BLaER1 (cell line): ENCODE measurements at regions not wholly inside any gene's neighbourhood (a gene's known extent, or its start where the extent isn't known, plus 50 kb on each side); places are given as distances from the start of the nearest gene placed in this dataset.

ENCODE experiments used
- H3K27ac ChIP-seq: shearing (Covaris generic); formaldehyde crosslinking; 2 replicates; pipeline ENCODE4 v1.8.1; 2022
- H3K27me3 ChIP-seq: shearing (Covaris generic); formaldehyde crosslinking; 2 replicates; pipeline ENCODE4 v1.8.1; 2022
- H3K36me3 ChIP-seq: shearing (Covaris generic); formaldehyde crosslinking; 2 replicates; pipeline ENCODE4 v1.8.1; 2022
- H3K4me1 ChIP-seq: shearing (Covaris generic); formaldehyde crosslinking; 2 replicates; pipeline ENCODE4 v1.8.1; 2022
- H3K4me2 ChIP-seq: shearing (Covaris generic); formaldehyde crosslinking; 2 replicates; pipeline ENCODE4 v1.8.1; 2022
- H3K4me3 ChIP-seq: shearing (Covaris generic); formaldehyde crosslinking; 2 replicates; pipeline ENCODE4 v1.8.1; 2022
- H3K9ac ChIP-seq: shearing (Covaris generic); formaldehyde crosslinking; 2 replicates; pipeline ENCODE4 v1.8.1; 2022
- H3K9me3 ChIP-seq: shearing (Covaris generic); formaldehyde crosslinking; 2 replicates; pipeline ENCODE4 v1.8.1; 2022
- H4K20me1 ChIP-seq: shearing (Covaris generic); formaldehyde crosslinking; 2 replicates; pipeline ENCODE4 v1.8.1; 2022
- Cebpa-rat ChIP-seq: shearing (Covaris generic); IDR thresholded peaks from 2 replicates; pipeline ENCODE4 v1.8.1; 2022

DNA sequence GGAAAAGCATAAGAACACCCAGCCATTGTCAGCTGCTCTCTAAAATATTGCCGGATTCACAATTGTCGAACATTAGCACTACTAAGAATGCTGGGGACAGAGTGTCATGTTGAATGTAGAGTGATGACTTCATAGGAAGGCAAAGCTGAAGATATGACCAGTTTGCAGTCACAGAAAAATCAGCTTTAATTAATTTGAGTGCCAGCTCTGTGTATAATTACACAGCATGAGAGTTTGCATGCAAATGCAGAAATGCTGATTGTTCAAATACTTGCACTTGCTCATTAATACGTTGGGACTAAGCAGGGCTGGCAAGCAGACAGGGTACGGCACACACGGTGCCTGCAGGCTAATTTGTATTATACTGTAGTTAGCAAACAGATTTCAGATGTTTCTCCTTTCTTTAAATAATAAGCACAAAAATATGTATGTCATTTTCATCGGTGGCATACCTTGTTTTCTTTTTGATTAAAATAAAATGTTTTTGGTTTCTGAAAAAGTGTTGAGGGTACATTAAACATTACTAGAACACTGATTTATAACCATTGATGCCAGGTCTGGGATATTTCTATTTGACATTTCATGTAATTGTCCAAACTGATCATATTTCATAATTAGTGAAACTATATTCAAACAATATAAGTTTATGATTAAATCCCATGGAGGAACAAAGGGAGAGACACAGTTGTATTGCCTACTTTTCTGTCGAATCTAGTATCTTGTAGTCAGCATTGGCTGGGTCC lies 99.8 kb upstream of the ADGRL2 start:
- H4K20me1 ChIP-seq, result no peaks in the 10 kb centered on the region
- no peaks in the 10 kb centered on the region for H3K9me3 ChIP-seq
- no peak overlapping the region for H3K9ac ChIP-seq
- no peak overlapping the region for H3K4me3 ChIP-seq
- peaks cover 8% of the 10 kb centered on the region for H3K4me1 ChIP-seq
- H3K27ac ChIP-seq, result no peak overlapping the region
- H3K4me2 ChIP-seq, result no peak overlapping the region
- H3K27me3 ChIP-seq, result no peaks in the 10 kb centered on the region
- TF ChIP-seq Cebpa-rat, result no peak
- no peaks in the 10 kb centered on the region for H3K36me3 ChIP-seq

- TF ChIP-seq Cebpa-rat, result no peak
- H3K27me3 ChIP-seq, result no peaks in the 10 kb centered on the region
- peaks cover 8% of the 10 kb centered on the region for H3K4me1 ChIP-seq
- H3K27ac ChIP-seq, result no peak overlapping the region
- H3K4me2 ChIP-seq, result no peak overlapping the region
- no peak overlapping the region for H3K9ac ChIP-seq
- H3K4me3 ChIP-seq, result no peak overlapping the region
- no peaks in the 10 kb centered on the region for H3K9me3 ChIP-seq
- no peaks in the 10 kb centered on the region for H3K36me3 ChIP-seq
- no peaks in the 10 kb centered on the region for H4K20me1 ChIP-seq
These were observed 101.5 kb upstream of the ADGRL2 start for GRCh38 chr1:81699234-81699633.

GRCh38 chr1:81695741-81696140 lies 105.0 kb upstream of the ADGRL2 start:
- no peak for TF ChIP-seq Cebpa-rat
- Histone ChIP-seq H3K9me3 (no peaks in the 10 kb centered on the region), H3K36me3 (no peaks in the 10 kb centered on the region), H3K9ac (no peak overlapping the region), H3K27ac (no peak overlapping the region), H4K20me1 (no peaks in the 10 kb centered on the region), H3K4me3 (no peak overlapping the region), H3K4me2 (no peak overlapping the region), H3K27me3 (no peaks in the 10 kb centered on the region), H3K4me1 (no peaks in the 10 kb centered on the region)

GRCh38 chr1:81693316-81693715 lies 107.4 kb upstream of the ADGRL2 start:
- Histone ChIP-seq H3K4me1 (no peaks in the 10 kb centered on the region), H3K36me3 (no peaks in the 10 kb centered on the region), H3K9me3 (no peaks in the 10 kb centered on the region), H3K27me3 (no peaks in the 10 kb centered on the region), H3K27ac (no peak overlapping the region), H4K20me1 (no peaks in the 10 kb centered on the region), H3K4me3 (no peak overlapping the region), H3K9ac (no peak overlapping the region), H3K4me2 (no peak overlapping the region)
- TF ChIP-seq Cebpa-rat, result no peak

- H3K4me2 ChIP-seq, result no peak overlapping the region
- H3K36me3 ChIP-seq, result no peaks in the 10 kb centered on the region
- H3K27ac ChIP-seq, result no peak overlapping the region
- H3K9me3 ChIP-seq, result no peaks in the 10 kb centered on the region
- H4K20me1 ChIP-seq, result no peaks in the 10 kb centered on the region
- H3K9ac ChIP-seq, result no peak overlapping the region
- H3K4me3 ChIP-seq, result no peak overlapping the region
- H3K27me3 ChIP-seq, result no peaks in the 10 kb centered on the region
- no peak for TF ChIP-seq Cebpa-rat
- H3K4me1 ChIP-seq, result no peaks in the 10 kb centered on the region
These were observed 109.9 kb upstream of the ADGRL2 start for GRCh38 chr1:81690676-81691453.

GRCh38 chr1:81689531-81689941 lies 111.2 kb upstream of the ADGRL2 start:
- Histone ChIP-seq H4K20me1 (no peaks in the 10 kb centered on the region), H3K9me3 (no peaks in the 10 kb centered on the region), H3K27me3 (no peaks in the 10 kb centered on the region), H3K4me1 (no peaks in the 10 kb centered on the region), H3K4me2 (no peak overlapping the region), H3K9ac (no peak overlapping the region), H3K27ac (no peak overlapping the region), H3K4me3 (no peak overlapping the region), H3K36me3 (no peaks in the 10 kb centered on the region)
- TF ChIP-seq Cebpa-rat, result no peak

DNA sequence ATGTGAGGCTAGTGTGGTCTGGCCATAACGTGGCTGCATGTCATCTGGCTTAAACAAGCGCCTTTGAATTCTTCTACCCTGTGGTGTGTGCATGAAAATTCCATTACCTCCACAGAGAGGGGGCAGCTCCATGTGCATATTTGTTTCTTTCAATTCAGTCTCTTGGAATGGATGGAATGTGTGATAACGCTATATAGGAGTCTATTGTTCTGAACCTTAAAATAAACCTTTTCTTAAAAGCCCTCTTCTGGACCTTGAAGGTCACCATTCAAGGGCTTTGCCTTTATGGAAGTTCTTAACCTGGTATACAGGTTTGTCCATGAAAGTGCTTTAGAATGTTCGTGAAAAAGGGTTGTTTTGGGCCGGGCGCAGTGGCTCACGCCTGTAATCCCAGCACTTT lies 118.2 kb upstream of the ADGRL2 start:
- Histone ChIP-seq H3K27ac (no peak overlapping the region), H3K4me2 (peak overlapping the region; percentile 23), H3K27me3 (no peaks in the 10 kb centered on the region), H3K9me3 (no peaks in the 10 kb centered on the region), H3K4me1 (peaks cover 31% of the 10 kb centered on the region), H3K36me3 (no peaks in the 10 kb centered on the region), H3K4me3 (no peak overlapping the region), H3K9ac (no peak overlapping the region), H4K20me1 (no peaks in the 10 kb centered on the region)
- no peak for TF ChIP-seq Cebpa-rat

GRCh38 chr1:81681601-81682266 lies 119.0 kb upstream of the ADGRL2 start:
- H3K9ac ChIP-seq, result no peak overlapping the region

GRCh38 chr1:81681114-81681513 lies 119.6 kb upstream of the ADGRL2 start:
- TF ChIP-seq Cebpa-rat, result no peak
- H3K27ac ChIP-seq, result no peak overlapping the region
- no peaks in the 10 kb centered on the region for H4K20me1 ChIP-seq
- H3K9me3 ChIP-seq, result no peaks in the 10 kb centered on the region
- no peak overlapping the region for H3K9ac ChIP-seq
- H3K4me2 ChIP-seq, result peak overlapping the region; percentile 23
- H3K4me1 ChIP-seq, result peaks cover 31% of the 10 kb centered on the region
- no peaks in the 10 kb centered on the region for H3K27me3 ChIP-seq
- H3K4me3 ChIP-seq, result no peak overlapping the region
- no peaks in the 10 kb centered on the region for H3K36me3 ChIP-seq

More at GRCh38 chr1:81681601-81682266, 119.0 kb upstream of the ADGRL2 start:
- Histone ChIP-seq H3K4me2 (peak overlapping the region; percentile 23), H3K4me3 (no peak overlapping the region), H3K27me3 (no peaks in the 10 kb centered on the region), H3K4me1 (peaks cover 31% of the 10 kb centered on the region), H3K9me3 (no peaks in the 10 kb centered on the region), H3K36me3 (no peaks in the 10 kb centered on the region), H4K20me1 (no peaks in the 10 kb centered on the region), H3K27ac (no peak overlapping the region)
- no peak for TF ChIP-seq Cebpa-rat

GRCh38 chr1:81679942-81680341 lies 120.8 kb upstream of the ADGRL2 start:
- H3K27ac ChIP-seq, result no peak overlapping the region
- H3K27me3 ChIP-seq, result no peaks in the 10 kb centered on the region
- peak; percentile 44; the same call in 1 of the 2 replicates for TF ChIP-seq Cebpa-rat
- H3K9me3 ChIP-seq, result no peaks in the 10 kb centered on the region
- H3K4me2 ChIP-seq, result peak overlapping the region; percentile 23; the same call in 1 of the 2 replicates
- H3K4me1 ChIP-seq, result peaks cover 31% of the 10 kb centered on the region
- H3K36me3 ChIP-seq, result no peaks in the 10 kb centered on the region
- no peak overlapping the region for H3K4me3 ChIP-seq
- H3K9ac ChIP-seq, result no peak overlapping the region
- H4K20me1 ChIP-seq, result no peaks in the 10 kb centered on the region
